DOHH2 (cell line): ENCODE measurements at regions not wholly inside any gene's neighbourhood (a gene's known extent, or its start where the extent isn't known, plus 50 kb on each side); places are given as distances from the start of the nearest gene placed in this dataset.

Experiments
- CTCF ChIP-seq: fragments of 200-600 bp; sonication (generic); IDR thresholded peaks from one replicate; pipeline ENCODE4 v1.5.1; 2014; ENCODE audit warnings: antibody characterized with exemption, mild to moderate bottlenecking, low read depth, low read length; ENCODE audit not compliant: poor library complexity, severe bottlenecking
- EZH2phosphoT487 ChIP-seq: fragments of 200-600 bp; sonication (generic); IDR thresholded peaks from 2 replicates; pipeline ENCODE4 v1.6.1; 2017; ENCODE audit warnings: borderline replicate concordance, mild to moderate bottlenecking, antibody characterized with exemption, low read length, moderate library complexity, mixed read lengths

GRCh38 chr1:90208949-90209348 lies 214.0 kb downstream of the ZNF326 start:
- TF ChIP-seq CTCF = no peak
- no peak for TF ChIP-seq EZH2phosphoT487
